GM13976 (cell line): ENCODE measurements at regions not wholly inside any gene's neighbourhood (a gene's known extent, or its start where the extent isn't known, plus 50 kb on each side); places are given as distances from the start of the nearest gene placed in this dataset.
"Not testable (repeated sequence)": the region's sequence is repeated elsewhere in the genome, so short reads cannot be mapped to it uniquely, and the experiment has no call there.

Experiments
- DNase-seq: peaks from one replicate; pipeline ENCODE4 v3.0.0; 2012; ENCODE audit warnings: low spot score
- CTCF ChIP-seq: IDR thresholded peaks from 2 replicates; pipeline ENCODE4 v1.5.1; 2012; ENCODE audit warnings: borderline replicate concordance, mild to moderate bottlenecking; ENCODE audit not compliant: insufficient read depth; ENCODE audit errors: extremely low read depth, missing control alignments, control extremely low read depth
- in situ Hi-C: fragments of 300-500 bp; cut with MboI; formaldehyde crosslinking; loops from one replicate; pipeline ENCODE4 v1.12.0; 2022; ENCODE audit warnings: low sequenced_read_pairs, mixed read lengths, inconsistent platforms; ENCODE audit not compliant: unreplicated experiment

GRCh38 chr5:90325093-90325492, 84.5 kb downstream of the CETN3 start:
- no peak for DNase-seq
- no peak for TF ChIP-seq CTCF
- in situ Hi-C loops, result no loop called here

DNA sequence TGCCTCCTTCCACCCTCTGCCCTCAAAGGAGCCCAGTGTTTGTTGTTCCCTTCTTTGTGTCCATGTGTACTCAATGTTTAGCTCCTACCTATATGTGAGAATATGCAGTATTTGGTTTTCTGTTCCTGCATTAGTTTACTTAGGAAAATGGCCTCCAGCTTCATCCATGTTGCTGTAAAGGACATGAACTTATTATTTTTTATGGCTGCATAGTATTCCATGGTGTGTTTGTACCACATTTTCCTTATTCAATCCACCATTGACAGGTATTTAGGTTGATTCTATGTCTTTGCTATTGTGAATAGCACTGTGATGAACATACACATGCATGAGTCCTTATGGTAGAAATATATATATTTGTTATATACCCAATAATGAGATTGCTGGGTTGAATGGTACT, 89.2 kb downstream of the CETN3 start:
- in situ Hi-C loops, result not testable (repeated sequence)

GRCh38 chr5:90312027-90312426, 97.5 kb downstream of the CETN3 start:
- DNase-seq, result no peak
- in situ Hi-C loops, result no loop called here
- TF ChIP-seq CTCF, result no peak

More for the DNA sequence above, 89.2 kb downstream of the CETN3 start:
- DNase-seq, result not testable (repeated sequence)

GRCh38 chr5:90311401-90311800, 98.2 kb downstream of the CETN3 start:
- DNase-seq, result no peak
- in situ Hi-C loops, result no loop called here
- TF ChIP-seq CTCF, result no peak

DNA sequence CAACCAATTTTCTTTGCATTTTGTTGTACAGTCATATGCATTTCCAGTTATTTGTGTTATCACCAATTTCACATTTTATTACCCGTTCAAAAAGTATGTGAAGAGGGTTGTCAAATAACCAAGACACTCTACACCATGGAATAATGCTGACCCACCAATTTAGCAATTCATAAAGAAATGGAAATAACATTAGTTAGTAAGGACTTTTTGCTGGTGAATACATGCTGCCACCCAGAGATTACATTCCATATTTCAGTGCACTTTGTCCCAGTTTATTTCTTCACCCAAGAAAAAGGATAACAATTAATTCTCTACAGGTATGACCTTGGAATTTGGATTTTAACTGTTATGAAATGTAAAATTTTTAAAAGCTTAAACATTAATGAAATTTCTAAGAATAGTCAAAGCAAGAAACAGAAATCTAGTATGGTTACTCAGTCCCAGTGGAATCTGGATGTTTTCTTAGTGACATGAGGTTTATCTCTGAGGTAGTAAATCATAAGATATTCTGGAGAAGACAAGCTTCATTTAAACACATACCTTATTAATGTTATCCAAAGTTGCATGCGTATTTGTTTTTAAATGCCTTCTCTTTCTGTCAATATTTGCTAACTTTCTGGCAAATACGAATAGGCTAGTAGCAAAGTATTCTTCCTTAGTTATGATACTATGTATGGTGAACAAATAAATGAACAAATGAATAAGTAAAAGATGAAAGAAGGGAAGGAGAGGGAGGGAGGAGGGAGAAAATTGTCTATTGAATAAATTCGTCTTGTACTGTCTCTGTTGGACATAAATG, 100.6 kb downstream of the CETN3 start:
- in situ Hi-C loops, result no loop called here
- no peak for DNase-seq
- no peak for TF ChIP-seq CTCF

DNA sequence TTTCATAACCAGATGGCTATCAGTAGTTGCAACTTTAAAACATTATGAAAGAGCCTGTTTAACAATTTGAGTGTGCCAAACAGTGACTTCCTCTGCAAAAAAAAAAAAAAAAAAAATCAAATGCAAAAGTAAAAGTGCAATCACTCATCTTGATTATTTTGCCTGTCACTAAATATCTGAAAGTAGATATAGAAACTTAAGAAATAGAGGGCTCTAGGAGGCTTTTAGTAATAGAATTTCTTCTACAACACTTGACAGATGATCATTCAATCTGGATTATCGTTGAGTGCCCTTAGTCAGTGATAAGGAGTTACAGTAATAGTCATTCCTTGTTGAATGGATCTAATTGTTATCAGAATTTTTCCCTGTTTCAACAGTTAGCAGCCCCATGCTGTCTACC, 101.8 kb downstream of the CETN3 start:
- TF ChIP-seq CTCF, result no peak
- in situ Hi-C loops, result no loop called here
- no peak for DNase-seq

DNA sequence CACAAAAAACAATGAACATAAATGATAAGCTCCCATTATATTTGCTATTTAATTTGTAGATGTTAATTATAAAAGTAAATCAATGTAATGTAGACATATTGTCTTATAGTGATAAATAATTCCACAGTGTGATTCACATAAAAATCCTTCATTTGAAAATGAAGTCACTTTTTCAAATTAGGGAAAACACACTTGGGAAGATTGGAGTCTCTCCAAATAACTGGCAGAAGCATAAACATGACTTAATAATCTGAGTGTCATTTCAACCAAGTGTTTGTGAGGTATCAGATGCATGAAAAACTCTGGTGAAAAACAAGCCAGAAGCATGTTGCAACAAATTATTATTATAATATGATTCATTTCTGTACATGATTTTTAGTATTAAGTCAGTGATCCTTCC, 102.2 kb downstream of the CETN3 start:
- DNase-seq, result no peak
- in situ Hi-C loops, result no loop called here

More for the DNA sequence above, 102.2 kb downstream of the CETN3 start:
- TF ChIP-seq CTCF, result no peak
